ENCODE measurements at regions not wholly inside any gene's neighbourhood (a gene's known extent, or its start where the extent isn't known, plus 50 kb on each side); places are given as distances from the start of the nearest gene placed in this dataset.

DNA sequence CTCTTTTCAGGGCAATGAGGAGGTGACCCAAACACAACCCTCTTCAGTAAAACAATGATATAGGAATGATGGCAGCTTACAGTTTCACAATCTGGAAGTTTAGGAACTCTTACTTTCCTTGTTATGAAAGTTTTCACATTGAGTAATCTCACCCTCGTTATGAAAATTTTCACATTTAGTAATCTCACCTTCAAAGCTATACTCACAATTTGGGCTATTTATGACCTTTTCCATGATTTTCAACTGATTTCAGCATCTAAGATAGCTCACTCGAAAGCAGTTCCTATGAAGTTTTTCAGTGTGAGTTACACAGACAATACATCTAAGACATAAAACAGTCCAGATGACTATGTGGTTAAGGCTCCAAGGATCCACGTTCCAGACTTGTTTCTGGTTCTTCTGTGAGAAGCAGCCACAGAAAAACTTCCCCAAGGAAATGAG is 57.1 kb downstream of the FOXD1 start:
- TF ChIP-seq, protein P1, sequence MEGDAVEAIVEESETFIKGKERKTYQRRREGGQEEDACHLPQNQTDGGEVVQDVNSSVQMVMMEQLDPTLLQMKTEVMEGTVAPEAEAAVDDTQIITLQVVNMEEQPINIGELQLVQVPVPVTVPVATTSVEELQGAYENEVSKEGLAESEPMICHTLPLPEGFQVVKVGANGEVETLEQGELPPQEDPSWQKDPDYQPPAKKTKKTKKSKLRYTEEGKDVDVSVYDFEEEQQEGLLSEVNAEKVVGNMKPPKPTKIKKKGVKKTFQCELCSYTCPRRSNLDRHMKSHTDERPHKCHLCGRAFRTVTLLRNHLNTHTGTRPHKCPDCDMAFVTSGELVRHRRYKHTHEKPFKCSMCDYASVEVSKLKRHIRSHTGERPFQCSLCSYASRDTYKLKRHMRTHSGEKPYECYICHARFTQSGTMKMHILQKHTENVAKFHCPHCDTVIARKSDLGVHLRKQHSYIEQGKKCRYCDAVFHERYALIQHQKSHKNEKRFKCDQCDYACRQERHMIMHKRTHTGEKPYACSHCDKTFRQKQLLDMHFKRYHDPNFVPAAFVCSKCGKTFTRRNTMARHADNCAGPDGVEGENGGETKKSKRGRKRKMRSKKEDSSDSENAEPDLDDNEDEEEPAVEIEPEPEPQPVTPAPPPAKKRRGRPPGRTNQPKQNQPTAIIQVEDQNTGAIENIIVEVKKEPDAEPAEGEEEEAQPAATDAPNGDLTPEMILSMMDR (IDR thresholded peaks at IDR 0.05) = no peak
- TF ChIP-seq ZFX (IDR thresholded peaks at IDR 0.05; ENCODE audit: borderline replicate concordance) = no peak

All from 22Rv1 (cell line).